H1 (cell line): ENCODE measurements at regions not wholly inside any gene's neighbourhood (a gene's known extent, or its start where the extent isn't known, plus 50 kb on each side); places are given as distances from the start of the nearest gene placed in this dataset.

ENCODE experiments used
- CTCF ChIA-PET: fragments of 300-600 bp; sonication (Branson Sonifier 250); formaldehyde crosslinking; loops from one replicate; lab custom pipeline; 2021; ENCODE audit not compliant: partially characterized antibody; lab: Charles Lee
- POLR2A ChIA-PET: fragments of 300-600 bp; sonication (Branson Sonifier 250); formaldehyde crosslinking; loops from one replicate; lab custom pipeline; 2021; ENCODE audit warnings: inconsistent platforms; ENCODE audit not compliant: partially characterized antibody; lab: Charles Lee
- DNase-seq, 2 experiments: peaks; one replicate each; pipeline versions ENCODE4 v3.0.0 to v3.0.0-alpha.2; 2010 to 2022; ENCODE audit warnings: low spot score in 2 of 2, low read depth in 1 of 2, mixed read lengths in 1 of 2
- FAIRE-seq: peaks from 2 replicates; lab custom pipeline; 2011; peaks lifted over from hg19 to GRCh38; lab: Jason Lieb, UNC
- H2AFZ ChIP-seq: 2 replicates; pipeline ENCODE4 v1.8.1; 2012; ENCODE audit warnings: low read length, inconsistent platforms
- H2AK5ac ChIP-seq: 2 replicates; pipeline ENCODE4 v1.6.1; 2013; ENCODE audit warnings: low read depth, low read length
- H2BK120ac ChIP-seq: replicated peaks from 2 replicates; pipeline ENCODE3; 2013; ENCODE audit warnings: low read depth, low read length, inconsistent platforms
- H2BK12ac ChIP-seq: 2 replicates; pipeline ENCODE4 v1.6.1; 2013; ENCODE audit warnings: low read depth, low read length
- H2BK15ac ChIP-seq: 2 replicates; pipeline ENCODE4 v1.6.1; 2013; ENCODE audit warnings: low read length
- H2BK20ac ChIP-seq: 2 replicates; pipeline ENCODE4 v1.6.1; 2013; ENCODE audit warnings: low read length
- H2BK5ac ChIP-seq: 2 replicates; pipeline ENCODE4 v1.6.1; 2013; ENCODE audit warnings: low read depth, low read length
- H3K14ac ChIP-seq: 2 replicates; pipeline ENCODE4 v1.6.1; 2013; ENCODE audit warnings: inconsistent platforms; ENCODE audit not compliant: insufficient read length
- H3K18ac ChIP-seq: 2 replicates; pipeline ENCODE4 v1.6.1; 2013; ENCODE audit warnings: low read length; ENCODE audit errors: extremely low read depth
- H3K23ac ChIP-seq: 2 replicates; pipeline ENCODE4 v1.6.1; 2013; ENCODE audit warnings: inconsistent platforms; ENCODE audit not compliant: insufficient read length
- H3K23me2 ChIP-seq: 2 replicates; pipeline ENCODE4 v1.6.1; 2013; ENCODE audit warnings: low read depth, low read length
- H3K27ac ChIP-seq: 2 replicates; pipeline ENCODE4 v1.6.1; 2011; ENCODE audit warnings: low read depth, low read length, inconsistent platforms
- H3K27me3 ChIP-seq, 4 experiments: replicated peaks in 1 of 4; 1 replicate in 1 of 4; 2 replicates in 3 of 4; pipeline versions ENCODE4 v1.6.1 to v1.8.1; 2011 to 2013; ENCODE audit warnings: low read length in 3 of 4, mild to moderate bottlenecking in 3 of 4, inconsistent platforms in 2 of 4, mixed read lengths in 2 of 4, moderate library complexity in 1 of 4; ENCODE audit not compliant: control insufficient read depth in 3 of 4, insufficient read depth in 3 of 4; ENCODE audit errors: extremely low read depth in 1 of 4
- H3K36me3 ChIP-seq, 4 experiments: 2 replicates each; pipeline versions ENCODE4 v1.6.1 to v1.8.1; 2011 to 2013; ENCODE audit warnings: mild to moderate bottlenecking in 4 of 4, low read length in 3 of 4, moderate library complexity in 2 of 4, control low read depth in 1 of 4, inconsistent platforms in 1 of 4; ENCODE audit not compliant: insufficient read depth in 4 of 4, control insufficient read depth in 2 of 4
- H3K4ac ChIP-seq: replicated peaks from 2 replicates; pipeline ENCODE3; 2013; ENCODE audit warnings: low read length, low read depth, mixed read lengths, inconsistent platforms; ENCODE audit not compliant: insufficient read length
- H3K4me1 ChIP-seq, 4 experiments: replicated peaks in 1 of 4; 1 replicate in 1 of 4; 2 replicates in 3 of 4; pipeline versions ENCODE4 v1.6.1 to v1.8.1; 2011 to 2013; ENCODE audit warnings: low read length in 3 of 4, inconsistent platforms in 2 of 4, mixed read lengths in 1 of 4; ENCODE audit not compliant: insufficient read depth in 4 of 4, control insufficient read depth in 3 of 4
- H3K4me2 ChIP-seq, 2 experiments: 2 replicates each; pipeline versions ENCODE4 v1.6.1 to v1.8.1; 2011 to 2013; ENCODE audit warnings: low read depth in 2 of 2, low read length in 2 of 2, control low read depth in 1 of 2, inconsistent platforms in 1 of 2, mild to moderate bottlenecking in 1 of 2; ENCODE audit not compliant: insufficient read depth in 1 of 2
- H3K4me3 ChIP-seq, 4 experiments: fragments of 200-600, 300-600 bp in 1 of 4; sonication (generic), shearing (Covaris generic), sonication (Bioruptor Twin) in 1 of 4; 2 replicates each; pipeline versions ENCODE4 v1.5.1 to v1.8.1; 2011 to 2016; ENCODE audit warnings: low read length in 4 of 4, low read depth in 3 of 4, control low read depth in 2 of 4, inconsistent platforms in 2 of 4, mild to moderate bottlenecking in 2 of 4, mixed read lengths in 1 of 4, moderate library complexity in 1 of 4; ENCODE audit not compliant: insufficient read depth in 2 of 4; ENCODE audit errors: extremely low read depth in 1 of 4
- H3K56ac ChIP-seq: replicated peaks from 2 replicates; pipeline ENCODE3; 2013; ENCODE audit warnings: low read depth, mild to moderate bottlenecking, mixed read lengths, low read length, inconsistent platforms; ENCODE audit not compliant: insufficient read length
- H3K79me1 ChIP-seq: 2 replicates; pipeline ENCODE4 v1.6.1; 2013; ENCODE audit warnings: low read depth, low read length, control low read depth
- H3K79me2 ChIP-seq, 2 experiments: 2 replicates each; pipeline versions ENCODE4 v1.6.1 to v1.8.1; 2012 to 2013; ENCODE audit warnings: low read length in 2 of 2, mild to moderate bottlenecking in 2 of 2, inconsistent platforms in 1 of 2; ENCODE audit not compliant: insufficient read depth in 2 of 2, control insufficient read depth in 1 of 2
- H3K9ac ChIP-seq, 4 experiments: replicated peaks in 1 of 4; 1 replicate in 1 of 4; 2 replicates in 3 of 4; pipeline versions ENCODE4 v1.6.1 to v1.8.1; 2011 to 2013; ENCODE audit warnings: low read depth in 3 of 4, low read length in 3 of 4, control low read depth in 2 of 4, mild to moderate bottlenecking in 2 of 4, moderate library complexity in 2 of 4, inconsistent platforms in 1 of 4; ENCODE audit errors: extremely low read depth in 1 of 4
- H3K9me3 ChIP-seq, 2 experiments: 2 replicates each; pipeline versions ENCODE4 v1.6.1 to v1.8.1; 2012 to 2013; ENCODE audit warnings: mild to moderate bottlenecking in 2 of 2, moderate library complexity in 2 of 2, control low read depth in 1 of 2, inconsistent platforms in 1 of 2, low read depth in 1 of 2, low read length in 1 of 2, mixed read lengths in 1 of 2; ENCODE audit not compliant: insufficient read depth in 2 of 2
- H4K20me1 ChIP-seq, 2 experiments: replicated peaks in 1 of 2; 2 replicates each; pipeline versions ENCODE3 to v1.8.1; 2011 to 2013; ENCODE audit warnings: inconsistent platforms in 2 of 2, low read length in 2 of 2, mild to moderate bottlenecking in 1 of 2; ENCODE audit not compliant: insufficient read depth in 2 of 2, control insufficient read depth in 1 of 2
- H4K5ac ChIP-seq: 2 replicates; pipeline ENCODE4 v1.6.1; 2013; ENCODE audit warnings: low read length, low read depth, mixed read lengths, inconsistent platforms; ENCODE audit not compliant: insufficient read length
- H4K8ac ChIP-seq: 2 replicates; pipeline ENCODE4 v1.8.0; 2013; ENCODE audit warnings: mild to moderate bottlenecking, moderate library complexity, low read length, inconsistent platforms; ENCODE audit not compliant: insufficient read depth; ENCODE audit errors: extremely low read depth
- H4K91ac ChIP-seq: replicated peaks from 2 replicates; pipeline ENCODE3; 2013; ENCODE audit warnings: low read length, mixed read lengths, inconsistent platforms; ENCODE audit not compliant: insufficient read length
- ASH2L ChIP-seq: fragments of 200-600, 300-600 bp; sonication (generic); IDR thresholded peaks from one replicate; pipeline ENCODE4 v1.7.1; 2017; ENCODE audit warnings: low read length
- CHD1 ChIP-seq: IDR thresholded peaks from 2 replicates; pipeline ENCODE4 v1.6.1; 2012; ENCODE audit warnings: low read depth, low read length, improper control_type of control experiment
- JUN ChIP-seq: IDR thresholded peaks from 2 replicates; pipeline ENCODE4 v1.6.1; 2011; ENCODE audit warnings: low read depth, mild to moderate bottlenecking, improper control_type of control experiment, low read length
- RFX5 ChIP-seq: IDR thresholded peaks from 2 replicates; pipeline ENCODE4 v1.6.1; 2011; ENCODE audit warnings: low read depth, low read length, improper control_type of control experiment, borderline replicate concordance
- RXRA ChIP-seq: IDR thresholded peaks from 2 replicates; pipeline ENCODE4 v1.6.1; 2011; ENCODE audit warnings: low read depth, mild to moderate bottlenecking, low read length, moderate library complexity; ENCODE audit not compliant: insufficient read depth
- SIN3A ChIP-seq, 2 experiments: IDR thresholded peaks in 1 of 2; conservative IDR thresholded peaks in 1 of 2; 2 replicates each; pipeline ENCODE4 v1.6.1; 2011 to 2012; ENCODE audit warnings: low read length in 2 of 2, improper control_type of control experiment in 1 of 2, low read depth in 1 of 2, mild to moderate bottlenecking in 1 of 2
- SP1 ChIP-seq: IDR thresholded peaks from 2 replicates; pipeline ENCODE4 v1.6.1; 2011; ENCODE audit warnings: low read depth, low read length
- WGBS, 2 experiments: shearing (Covaris generic) in 1 of 2; methylation state at CpG; one replicate each; pipeline versions ENCODE4 v1.1.6 to v1.1.7; 2013 to 2015; ENCODE audit warnings: low lambda C conversion rate in 2 of 2, mixed read lengths in 2 of 2, inconsistent platforms in 1 of 2, low coverage in 1 of 2, missing lambda C conversion rate in 1 of 2; ENCODE audit not compliant: insufficient replicate concordance in 2 of 2, insufficient coverage in 1 of 2, insufficient read length in 1 of 2; ENCODE audit errors: extremely low coverage in 1 of 2, missing lambda C conversion rate in 1 of 2; 5-methylcytosine and 5-hydroxymethylcytosine counted together
- TF ChIP-seq, protein P1 (sequence below), 3 experiments: IDR thresholded peaks; 1 replicate in 2 of 3; 2 replicates in 1 of 3; pipeline versions ENCODE4 v1.5.1 to v1.6.1; 2011; ENCODE audit warnings: low read length in 3 of 3, mild to moderate bottlenecking in 3 of 3, inconsistent platforms in 2 of 3, low read depth in 1 of 3, moderate library complexity in 1 of 3; ENCODE audit not compliant: insufficient read depth in 1 of 3; ENCODE audit errors: control extremely low read depth in 1 of 3
- TF ChIP-seq, protein P2 (sequence below): IDR thresholded peaks from 2 replicates; pipeline ENCODE4 v1.6.1; 2011; ENCODE audit warnings: low read depth, mild to moderate bottlenecking, low read length; ENCODE audit not compliant: insufficient read depth
- TF ChIP-seq, protein P3 (sequence below): IDR thresholded peaks from 2 replicates; pipeline ENCODE4 v1.6.1; 2012; ENCODE audit warnings: inconsistent platforms
- TF ChIP-seq, protein P4 (sequence below): IDR thresholded peaks from 2 replicates; pipeline ENCODE4 v1.6.1; 2012; ENCODE audit warnings: inconsistent platforms

DNA sequence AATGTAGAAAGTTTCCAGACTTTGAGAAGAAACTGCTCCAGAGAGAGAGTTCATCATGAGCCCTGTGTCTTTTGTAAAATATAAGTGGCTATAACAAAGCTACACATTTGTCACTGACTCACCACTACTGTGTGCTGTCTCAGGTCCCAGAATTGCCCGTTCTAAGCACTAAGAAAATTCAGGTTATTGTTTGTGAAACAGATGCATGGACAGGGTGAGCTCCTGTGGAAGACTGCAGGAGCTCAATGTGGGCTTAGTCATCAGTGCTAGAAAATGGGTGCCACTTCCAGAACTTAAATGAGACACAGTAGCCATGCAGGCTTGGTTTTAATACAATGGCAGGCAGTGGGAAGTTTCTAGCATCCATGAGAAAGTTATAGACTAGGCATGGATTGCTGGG lies 251.4 kb upstream of the RBMY1B start:
- DNase-seq (no peak), FAIRE-seq (no peak)
- no peak overlapping the region for H3K14ac ChIP-seq
- no peak overlapping the region for H2BK12ac ChIP-seq
- no peaks in the 10 kb centered on the region for H3K4me1 ChIP-seq
- no peak overlapping the region for H3K9ac ChIP-seq
- H3K27ac ChIP-seq = no peak overlapping the region
- no peak overlapping the region for H2AK5ac ChIP-seq
- no peaks in the 10 kb centered on the region for H3K36me3 ChIP-seq
- H2BK15ac ChIP-seq = no peak overlapping the region
- no peak overlapping the region for H2BK120ac ChIP-seq
- no peak overlapping the region for H3K23ac ChIP-seq
- ChIA-PET CTCF (no interaction called here), POLR2A (no interaction called here)
- H4K5ac ChIP-seq = no peak overlapping the region
- no peak overlapping the region for H2BK5ac ChIP-seq
- H2AFZ ChIP-seq = no peak overlapping the region
- no peak overlapping the region for H3K4ac ChIP-seq
- no peaks in the 10 kb centered on the region for H4K20me1 ChIP-seq
- no peaks in the 10 kb centered on the region for H3K23me2 ChIP-seq
- no peak overlapping the region for H2BK20ac ChIP-seq
- no peaks in the 10 kb centered on the region for H3K27me3 ChIP-seq
- H3K4me2 ChIP-seq = no peak overlapping the region
- no peak overlapping the region for H4K91ac ChIP-seq
- no peak overlapping the region for H3K18ac ChIP-seq
- H3K4me3 ChIP-seq = no peak overlapping the region
- H3K79me1 ChIP-seq = no peaks in the 10 kb centered on the region
- H3K56ac ChIP-seq = no peak overlapping the region
- H3K9me3 ChIP-seq = peaks cover 2 to 35% of the 10 kb centered on the region in 2 experiments; a peak in 3 of 4 replicates
- WGBS, 2 experiments = 100% methylated on average over 1 of the region's 1 CpG; no CpG with 5 or more reads in 1 of the 2 experiments
- H3K79me2 ChIP-seq = no peaks in the 10 kb centered on the region
- no peak overlapping the region for H4K8ac ChIP-seq
- TF ChIP-seq RXRA (no peak), RFX5 (no peak), CHD1 (no peak), SIN3A (conservative IDR thresholded peaks at IDR 0.05 in 1 of 2, IDR thresholded peaks at IDR 0.05 in 1 of 2; ENCODE audit: low read depth in 1 of 2, low read length in 2 of 2) (no peak), SP1 (no peak), JUN (no peak), ASH2L (no peak)
- TF ChIP-seq, protein P1, sequence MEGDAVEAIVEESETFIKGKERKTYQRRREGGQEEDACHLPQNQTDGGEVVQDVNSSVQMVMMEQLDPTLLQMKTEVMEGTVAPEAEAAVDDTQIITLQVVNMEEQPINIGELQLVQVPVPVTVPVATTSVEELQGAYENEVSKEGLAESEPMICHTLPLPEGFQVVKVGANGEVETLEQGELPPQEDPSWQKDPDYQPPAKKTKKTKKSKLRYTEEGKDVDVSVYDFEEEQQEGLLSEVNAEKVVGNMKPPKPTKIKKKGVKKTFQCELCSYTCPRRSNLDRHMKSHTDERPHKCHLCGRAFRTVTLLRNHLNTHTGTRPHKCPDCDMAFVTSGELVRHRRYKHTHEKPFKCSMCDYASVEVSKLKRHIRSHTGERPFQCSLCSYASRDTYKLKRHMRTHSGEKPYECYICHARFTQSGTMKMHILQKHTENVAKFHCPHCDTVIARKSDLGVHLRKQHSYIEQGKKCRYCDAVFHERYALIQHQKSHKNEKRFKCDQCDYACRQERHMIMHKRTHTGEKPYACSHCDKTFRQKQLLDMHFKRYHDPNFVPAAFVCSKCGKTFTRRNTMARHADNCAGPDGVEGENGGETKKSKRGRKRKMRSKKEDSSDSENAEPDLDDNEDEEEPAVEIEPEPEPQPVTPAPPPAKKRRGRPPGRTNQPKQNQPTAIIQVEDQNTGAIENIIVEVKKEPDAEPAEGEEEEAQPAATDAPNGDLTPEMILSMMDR (IDR thresholded peaks at IDR 0.05; ENCODE audit: control extremely low read depth in 1 of 3, insufficient read depth in 1 of 3, low read depth in 1 of 3, low read length in 3 of 3) = no peak
- TF ChIP-seq, protein P2, sequence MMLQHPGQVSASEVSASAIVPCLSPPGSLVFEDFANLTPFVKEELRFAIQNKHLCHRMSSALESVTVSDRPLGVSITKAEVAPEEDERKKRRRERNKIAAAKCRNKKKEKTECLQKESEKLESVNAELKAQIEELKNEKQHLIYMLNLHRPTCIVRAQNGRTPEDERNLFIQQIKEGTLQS = no peak
- TF ChIP-seq, protein P3, sequence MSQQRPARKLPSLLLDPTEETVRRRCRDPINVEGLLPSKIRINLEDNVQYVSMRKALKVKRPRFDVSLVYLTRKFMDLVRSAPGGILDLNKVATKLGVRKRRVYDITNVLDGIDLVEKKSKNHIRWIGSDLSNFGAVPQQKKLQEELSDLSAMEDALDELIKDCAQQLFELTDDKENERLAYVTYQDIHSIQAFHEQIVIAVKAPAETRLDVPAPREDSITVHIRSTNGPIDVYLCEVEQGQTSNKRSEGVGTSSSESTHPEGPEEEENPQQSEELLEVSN = no peak
- TF ChIP-seq, protein P4, sequence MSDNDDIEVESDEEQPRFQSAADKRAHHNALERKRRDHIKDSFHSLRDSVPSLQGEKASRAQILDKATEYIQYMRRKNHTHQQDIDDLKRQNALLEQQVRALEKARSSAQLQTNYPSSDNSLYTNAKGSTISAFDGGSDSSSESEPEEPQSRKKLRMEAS = no peak
